ENCODE measurements at regions not wholly inside any gene's neighbourhood (a gene's known extent, or its start where the extent isn't known, plus 50 kb on each side); places are given as distances from the start of the nearest gene placed in this dataset.

- TF ChIP-seq TCF12 (IDR thresholded peaks at IDR 0.05; ENCODE audit: low read depth) (no peak), REST (IDR thresholded peaks at IDR 0.05; ENCODE audit: low read depth) (no peak), USF1 (IDR thresholded peaks at IDR 0.05) (no peak), MAX (IDR thresholded peaks at IDR 0.05) (no peak), YY1 (IDR thresholded peaks at IDR 0.05; ENCODE audit: low read depth) (no peak), CREB1 (IDR thresholded peaks at IDR 0.05; ENCODE audit: low read depth) (no peak), RAD21 (IDR thresholded peaks at IDR 0.05; ENCODE audit: low read depth) (no peak)
Observed at GRCh38 chrX:26445288-26445687, 229.3 kb downstream of the MAGEB5 start.

All from Ishikawa (cell line).